ENCODE measurements at regions not wholly inside any gene's neighbourhood (a gene's known extent, or its start where the extent isn't known, plus 50 kb on each side); places are given as distances from the start of the nearest gene placed in this dataset.

GRCh38 chr7:16338065-16338464 is 83.3 kb downstream of the CRPPA start:
- no peaks in the 10 kb centered on the region for H3K9me3 ChIP-seq
- no peaks in the 10 kb centered on the region for H3K36me3 ChIP-seq
- intact Hi-C loops (cut with DNase I; ENCODE audit: low total_unique reads) (no loop called here), in situ Hi-C loops (cut with MboI; ENCODE audit: low sequenced_read_pairs in 4 of 4) (no loop called here)
- ATAC-seq (no peak), DNase-seq (no peak)
- H3K27me3 ChIP-seq, result no peaks in the 10 kb centered on the region
- H3K4me3 ChIP-seq, result no peak overlapping the region
- TF ChIP-seq CTCF (IDR thresholded peaks at IDR 0.05 in 4 of 5, conservative IDR thresholded peaks at IDR 0.05 in 1 of 5) (no peak), POLR2A (IDR thresholded peaks at IDR 0.05) (no peak)
- H3K27ac ChIP-seq, result no peak overlapping the region
- no peaks in the 10 kb centered on the region for H3K4me1 ChIP-seq

- Histone ChIP-seq H3K9me3 (no peaks in the 10 kb centered on the region), H3K27ac (no peak overlapping the region), H3K4me1 (no peaks in the 10 kb centered on the region), H3K36me3 (no peaks in the 10 kb centered on the region), H3K4me3 (no peak overlapping the region), H3K27me3 (no peaks in the 10 kb centered on the region)
- ATAC-seq (no peak), DNase-seq (no peak)
- in situ Hi-C loops (cut with MboI; ENCODE audit: low sequenced_read_pairs in 4 of 4), result no loop called here
- intact Hi-C loops (cut with DNase I; ENCODE audit: low total_unique reads), result no loop called here
- TF ChIP-seq CTCF (IDR thresholded peaks at IDR 0.05 in 4 of 5, conservative IDR thresholded peaks at IDR 0.05 in 1 of 5) (no peak), POLR2A (IDR thresholded peaks at IDR 0.05) (no peak)
Measured at GRCh38 chr7:16326106-16326505, 95.2 kb downstream of the CRPPA start.

- no peak for DNase-seq
- Histone ChIP-seq H3K4me1 (no peaks in the 10 kb centered on the region), H3K4me3 (no peak overlapping the region), H3K9me3 (no peaks in the 10 kb centered on the region), H3K27me3 (no peaks in the 10 kb centered on the region), H3K27ac (no peak overlapping the region), H3K36me3 (no peaks in the 10 kb centered on the region)
- intact Hi-C loops (cut with DNase I; ENCODE audit: low total_unique reads) (no loop called here), in situ Hi-C loops (cut with MboI; ENCODE audit: low sequenced_read_pairs in 4 of 4) (no loop called here)
- no peak for TF ChIP-seq CTCF (IDR thresholded peaks at IDR 0.05 in 4 of 5, conservative IDR thresholded peaks at IDR 0.05 in 1 of 5)
- TF ChIP-seq POLR2A (IDR thresholded peaks at IDR 0.05), result no peak
- no peak for ATAC-seq
Measured at GRCh38 chr7:16323313-16323712, 98.0 kb downstream of the CRPPA start.

- in situ Hi-C loops (cut with MboI; ENCODE audit: low sequenced_read_pairs in 4 of 4) (no loop called here), intact Hi-C loops (cut with DNase I; ENCODE audit: low total_unique reads) (no loop called here)
- Histone ChIP-seq H3K4me3 (no peak overlapping the region), H3K9me3 (no peaks in the 10 kb centered on the region), H3K4me1 (no peaks in the 10 kb centered on the region), H3K36me3 (no peaks in the 10 kb centered on the region), H3K27ac (no peak overlapping the region), H3K27me3 (no peaks in the 10 kb centered on the region)
- DNase-seq, result no peak
- TF ChIP-seq CTCF (IDR thresholded peaks at IDR 0.05 in 4 of 5, conservative IDR thresholded peaks at IDR 0.05 in 1 of 5) (no peak), POLR2A (IDR thresholded peaks at IDR 0.05) (no peak)
- ATAC-seq, result no peak
Measured at GRCh38 chr7:16320099-16320660, 101.2 kb downstream of the CRPPA start.
